Upper lobe of left lung (tissue), 6 donors: ENCODE measurements at regions not wholly inside any gene's neighbourhood (a gene's known extent, or its start where the extent isn't known, plus 50 kb on each side); places are given as distances from the start of the nearest gene placed in this dataset.

Experiments
- ATAC-seq, 2 donors: fragments of 200-7000 bp; cut with Tn5 transposase; one replicate each; pipeline ENCODE4 v1.9.1; 2022; ENCODE audit warnings: mild to moderate bottlenecking in 2 of 2, moderate library complexity in 2 of 2; ENCODE audit not compliant: low FRiP score in 2 of 2
- DNase-seq, 2 donors: peaks; one replicate each; pipeline ENCODE4 v3.0.0-alpha.2; 2019 to 2020
- H3K27ac ChIP-seq, 4 donors: fragments of 200-600 bp; sonication (generic); one replicate each; pipeline ENCODE4 v1.5.1; 2016 to 2019
- H3K27me3 ChIP-seq, 4 donors: fragments of 200-600 bp; sonication (generic); one replicate each; pipeline ENCODE4 v1.5.1; 2017 to 2019
- H3K36me3 ChIP-seq, 4 donors: fragments of 200-600 bp; sonication (generic); one replicate each; pipeline ENCODE4 v1.5.1; 2016 to 2019
- H3K4me1 ChIP-seq, 4 donors: fragments of 200-600 bp; sonication (generic); one replicate each; pipeline ENCODE4 v1.5.1; 2018 to 2019
- H3K4me3 ChIP-seq, 4 donors: fragments of 200-600 bp; sonication (generic); one replicate each; pipeline ENCODE4 v1.5.1; 2017 to 2019; ENCODE audit warnings: mild to moderate bottlenecking in 2 of 4, moderate library complexity in 1 of 4
- H3K9me3 ChIP-seq, 4 donors: fragments of 200-600 bp; sonication (generic); one replicate each; pipeline ENCODE4 v1.5.1; 2018 to 2019
- EP300 ChIP-seq, 4 donors: sonication (generic); formaldehyde crosslinking; IDR thresholded peaks; one replicate each; pipeline ENCODE4 v1.5.1; 2017; ENCODE audit warnings: antibody characterized with exemption in 4 of 4, control low read depth in 2 of 4
- POLR2A ChIP-seq, 4 donors: fragments of 450-650 bp; IDR thresholded peaks; one replicate each; pipeline ENCODE4 v1.5.1; 2016 to 2017; ENCODE audit warnings: antibody characterized with exemption in 4 of 4, mild to moderate bottlenecking in 2 of 4
- POLR2AphosphoS5 ChIP-seq, 2 donors: sonication (generic); formaldehyde crosslinking; IDR thresholded peaks; one replicate each; pipeline ENCODE4 v1.5.1; 2017; ENCODE audit warnings: antibody characterized with exemption in 2 of 2
- WGBS, 2 donors: methylation state at CpG; one replicate each; pipeline ENCODE4 v1.1.5; 2017 to 2018; 5-methylcytosine and 5-hydroxymethylcytosine counted together
- TF ChIP-seq, protein P1 (sequence below), 6 experiments: fragments of 450-650 bp in 4 of 6; fragments of 200-600 bp in 2 of 6; sonication (generic) in 2 of 6; IDR thresholded peaks; one replicate each; pipeline ENCODE4 v1.5.1; 2016 to 2019; ENCODE audit warnings: antibody characterized with exemption in 6 of 6
- donor health status: DM: no; HTN: no; CAD: no; lungs with moderate emphysema.
- donor health status: DM: no; HTN: yes; CAD: no; lungs with severe emphysema.

DNA sequence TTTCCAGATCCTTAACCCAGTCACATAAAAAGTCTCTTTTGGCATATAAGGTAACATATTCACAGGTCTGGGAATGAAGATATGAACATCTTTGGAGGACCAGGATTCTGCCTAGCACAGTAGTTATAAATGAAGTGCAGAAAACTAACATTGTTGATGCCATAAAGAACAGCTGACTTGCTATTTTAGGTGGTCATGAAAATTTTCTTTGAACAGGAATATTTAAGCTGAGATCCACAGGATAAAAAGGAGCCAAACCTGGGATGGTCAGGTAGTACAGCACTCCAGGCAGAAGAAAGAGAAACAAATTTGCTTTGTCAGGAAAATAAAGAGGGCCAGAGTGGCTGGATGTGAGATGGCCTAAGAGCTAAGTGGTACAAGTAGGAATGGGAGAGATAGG is 80.0 kb downstream of the CENPW start:
- TF ChIP-seq EP300 (IDR thresholded peaks at IDR 0.05) = no peak
- TF ChIP-seq, protein P1, sequence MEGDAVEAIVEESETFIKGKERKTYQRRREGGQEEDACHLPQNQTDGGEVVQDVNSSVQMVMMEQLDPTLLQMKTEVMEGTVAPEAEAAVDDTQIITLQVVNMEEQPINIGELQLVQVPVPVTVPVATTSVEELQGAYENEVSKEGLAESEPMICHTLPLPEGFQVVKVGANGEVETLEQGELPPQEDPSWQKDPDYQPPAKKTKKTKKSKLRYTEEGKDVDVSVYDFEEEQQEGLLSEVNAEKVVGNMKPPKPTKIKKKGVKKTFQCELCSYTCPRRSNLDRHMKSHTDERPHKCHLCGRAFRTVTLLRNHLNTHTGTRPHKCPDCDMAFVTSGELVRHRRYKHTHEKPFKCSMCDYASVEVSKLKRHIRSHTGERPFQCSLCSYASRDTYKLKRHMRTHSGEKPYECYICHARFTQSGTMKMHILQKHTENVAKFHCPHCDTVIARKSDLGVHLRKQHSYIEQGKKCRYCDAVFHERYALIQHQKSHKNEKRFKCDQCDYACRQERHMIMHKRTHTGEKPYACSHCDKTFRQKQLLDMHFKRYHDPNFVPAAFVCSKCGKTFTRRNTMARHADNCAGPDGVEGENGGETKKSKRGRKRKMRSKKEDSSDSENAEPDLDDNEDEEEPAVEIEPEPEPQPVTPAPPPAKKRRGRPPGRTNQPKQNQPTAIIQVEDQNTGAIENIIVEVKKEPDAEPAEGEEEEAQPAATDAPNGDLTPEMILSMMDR (IDR thresholded peaks at IDR 0.05) = no peak
- no peak for TF ChIP-seq POLR2AphosphoS5 (IDR thresholded peaks at IDR 0.05)
- no peak for TF ChIP-seq POLR2A (IDR thresholded peaks at IDR 0.05)
- no peak overlapping the region for H3K4me3 ChIP-seq

DNA sequence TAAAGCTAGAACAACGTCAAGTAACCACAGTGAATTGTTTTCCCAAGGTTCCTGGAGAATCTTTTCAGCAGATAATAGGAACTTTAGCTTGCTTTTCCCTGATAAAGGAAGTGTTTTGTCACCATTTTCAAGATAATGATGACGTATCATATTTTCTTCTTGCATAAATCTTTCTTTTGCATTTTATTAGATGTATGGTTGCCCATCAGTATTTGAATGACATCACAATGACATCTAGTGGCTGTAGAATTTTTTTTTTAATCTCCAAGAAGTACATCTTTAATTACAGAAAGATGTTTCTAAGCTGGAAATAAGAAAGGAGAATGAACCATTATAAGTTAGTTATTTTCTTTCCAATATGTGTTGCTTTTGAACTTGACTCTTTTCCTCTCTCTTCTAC is 83.0 kb downstream of the CENPW start:
- no peak for TF ChIP-seq POLR2AphosphoS5 (IDR thresholded peaks at IDR 0.05)
- TF ChIP-seq POLR2A (IDR thresholded peaks at IDR 0.05) = no peak
- TF ChIP-seq EP300 (IDR thresholded peaks at IDR 0.05) = no peak
- TF ChIP-seq, protein P1 (IDR thresholded peaks at IDR 0.05) = no peak
- H3K36me3 ChIP-seq = no peaks in the 10 kb centered on the region
- H3K27me3 ChIP-seq = no peaks in the 10 kb centered on the region
- ATAC-seq = no peak
- no peaks in the 10 kb centered on the region for H3K9me3 ChIP-seq
- H3K4me1 ChIP-seq = no peaks in the 10 kb centered on the region
- WGBS, 2 donors = 58 to 71% methylated on average over 2 of the region's 2 CpGs
- H3K4me3 ChIP-seq = no peak overlapping the region
- DNase-seq = no peak
- H3K27ac ChIP-seq = no peak overlapping the region

More for the DNA sequence above, 80.0 kb downstream of the CENPW start:
- Histone ChIP-seq H3K9me3 (no peaks in the 10 kb centered on the region), H3K36me3 (no peaks in the 10 kb centered on the region), H3K27ac (no peak overlapping the region), H3K27me3 (no peaks in the 10 kb centered on the region), H3K4me1 (no peaks in the 10 kb centered on the region)
- no peak for DNase-seq
- ATAC-seq = no peak

DNA sequence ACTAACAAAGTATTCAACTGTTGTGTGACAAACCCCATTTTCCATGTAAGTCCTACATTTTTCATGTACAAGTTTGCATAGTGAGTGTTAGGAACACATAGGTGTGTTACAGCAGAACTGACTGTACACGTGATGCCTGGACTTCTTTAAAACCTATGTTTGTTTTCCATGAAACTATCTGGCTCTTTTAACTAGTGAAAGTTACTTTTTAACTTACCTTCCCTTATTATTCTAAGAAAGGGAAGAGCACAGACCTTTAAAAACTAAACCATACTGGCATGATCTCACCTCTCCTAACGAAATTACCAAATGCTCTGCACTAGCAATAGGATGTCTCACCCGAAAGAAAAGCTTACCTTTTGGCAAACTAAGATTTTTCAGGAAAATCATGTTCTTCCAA is 87.8 kb downstream of the CENPW start:
- ATAC-seq (no peak), DNase-seq (no peak)
- WGBS, 2 donors = 65 to 68% methylated on average over 3 of the region's 3 CpGs

DNA sequence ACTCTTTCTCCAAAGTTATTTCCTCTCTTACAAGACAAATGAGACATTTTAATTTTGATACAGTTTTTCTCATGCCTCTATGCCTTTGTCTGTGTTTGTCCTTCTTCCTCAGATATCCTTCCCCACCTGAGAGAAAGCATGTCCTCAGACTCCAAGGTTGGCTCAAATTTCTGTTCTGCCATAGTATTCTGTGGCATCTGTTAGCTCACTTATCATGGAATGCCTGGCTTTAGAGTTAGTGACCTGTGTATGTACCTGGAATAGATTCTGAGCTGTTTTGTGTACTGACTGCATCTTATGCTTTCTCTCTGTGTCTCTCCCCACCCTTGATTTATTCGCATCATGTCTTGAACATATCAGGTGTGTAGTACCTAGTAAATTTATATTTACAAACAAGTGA is 90.0 kb downstream of the CENPW start:
- TF ChIP-seq, protein P1 (IDR thresholded peaks at IDR 0.05) = no peak
- TF ChIP-seq POLR2AphosphoS5 (IDR thresholded peaks at IDR 0.05) (no peak), POLR2A (IDR thresholded peaks at IDR 0.05) (no peak), EP300 (IDR thresholded peaks at IDR 0.05) (no peak)
- Histone ChIP-seq H3K9me3 (no peaks in the 10 kb centered on the region), H3K36me3 (no peaks in the 10 kb centered on the region), H3K4me1 (no peaks in the 10 kb centered on the region), H3K27me3 (no peaks in the 10 kb centered on the region), H3K27ac (no peak overlapping the region), H3K4me3 (no peak overlapping the region)
- DNase-seq (no peak), ATAC-seq (no peak)
- 84 to 91% methylated on average over 1 of the region's 1 CpG for WGBS, 2 donors

More for the DNA sequence above, 87.8 kb downstream of the CENPW start:
- no peaks in the 10 kb centered on the region for H3K27me3 ChIP-seq
- no peaks in the 10 kb centered on the region for H3K4me1 ChIP-seq
- TF ChIP-seq POLR2AphosphoS5 (IDR thresholded peaks at IDR 0.05) (no peak), EP300 (IDR thresholded peaks at IDR 0.05) (no peak), POLR2A (IDR thresholded peaks at IDR 0.05) (no peak)
- TF ChIP-seq, protein P1 (IDR thresholded peaks at IDR 0.05) = no peak
- H3K4me3 ChIP-seq = no peak overlapping the region
- no peaks in the 10 kb centered on the region for H3K9me3 ChIP-seq
- no peaks in the 10 kb centered on the region for H3K36me3 ChIP-seq
- H3K27ac ChIP-seq = no peak overlapping the region

DNA sequence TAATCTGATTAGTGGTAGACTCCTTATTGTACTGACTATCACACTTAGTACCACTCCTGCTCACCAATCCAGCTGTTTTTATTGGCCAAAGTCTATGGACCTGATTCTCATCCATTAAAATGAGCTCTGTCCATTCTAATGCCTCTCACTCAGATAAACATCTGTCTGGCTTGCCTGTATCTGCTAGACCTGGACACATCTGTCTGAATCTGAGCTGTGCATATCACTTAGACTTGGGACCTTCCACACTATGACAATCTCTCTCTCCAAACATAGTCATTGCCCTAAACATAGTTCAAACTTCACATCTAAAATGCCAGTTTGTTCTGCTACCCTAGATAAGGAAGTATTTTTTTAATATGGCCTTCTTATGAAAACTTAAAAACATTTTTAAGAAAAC is 92.6 kb downstream of the CENPW start:
- H3K9me3 ChIP-seq = no peaks in the 10 kb centered on the region
- no peak for DNase-seq
- TF ChIP-seq EP300 (IDR thresholded peaks at IDR 0.05) (no peak), POLR2A (IDR thresholded peaks at IDR 0.05) (no peak), POLR2AphosphoS5 (IDR thresholded peaks at IDR 0.05) (no peak)
- TF ChIP-seq, protein P1 (IDR thresholded peaks at IDR 0.05) = no peak
- no peak overlapping the region for H3K4me3 ChIP-seq
- H3K27ac ChIP-seq = no peak overlapping the region
- no peaks in the 10 kb centered on the region for H3K36me3 ChIP-seq
- H3K4me1 ChIP-seq = no peaks in the 10 kb centered on the region
- no peaks in the 10 kb centered on the region for H3K27me3 ChIP-seq
- ATAC-seq = no peak
